ENCODE measurements at regions not wholly inside any gene's neighbourhood (a gene's known extent, or its start where the extent isn't known, plus 50 kb on each side); places are given as distances from the start of the nearest gene placed in this dataset.

GRCh38 chr2:6794448-6794847 is 71.3 kb downstream of the CMPK2 start:
- DNase-seq: no peak
